CD4-positive, alpha-beta T cell treated with Interleukin-6 for 4 hours (primary cell): ENCODE measurements at regions not wholly inside any gene's neighbourhood (a gene's known extent, or its start where the extent isn't known, plus 50 kb on each side); places are given as distances from the start of the nearest gene placed in this dataset.

ENCODE experiments used
- DNase-seq: peaks from one replicate; pipeline ENCODE4 v3.0.0-alpha.2; 2020; ENCODE audit warnings: mixed read lengths

GRCh38 chr13:111519041-111519440 is 198.6 kb downstream of the TEX29 start:
- DNase-seq, result no peak

DNA sequence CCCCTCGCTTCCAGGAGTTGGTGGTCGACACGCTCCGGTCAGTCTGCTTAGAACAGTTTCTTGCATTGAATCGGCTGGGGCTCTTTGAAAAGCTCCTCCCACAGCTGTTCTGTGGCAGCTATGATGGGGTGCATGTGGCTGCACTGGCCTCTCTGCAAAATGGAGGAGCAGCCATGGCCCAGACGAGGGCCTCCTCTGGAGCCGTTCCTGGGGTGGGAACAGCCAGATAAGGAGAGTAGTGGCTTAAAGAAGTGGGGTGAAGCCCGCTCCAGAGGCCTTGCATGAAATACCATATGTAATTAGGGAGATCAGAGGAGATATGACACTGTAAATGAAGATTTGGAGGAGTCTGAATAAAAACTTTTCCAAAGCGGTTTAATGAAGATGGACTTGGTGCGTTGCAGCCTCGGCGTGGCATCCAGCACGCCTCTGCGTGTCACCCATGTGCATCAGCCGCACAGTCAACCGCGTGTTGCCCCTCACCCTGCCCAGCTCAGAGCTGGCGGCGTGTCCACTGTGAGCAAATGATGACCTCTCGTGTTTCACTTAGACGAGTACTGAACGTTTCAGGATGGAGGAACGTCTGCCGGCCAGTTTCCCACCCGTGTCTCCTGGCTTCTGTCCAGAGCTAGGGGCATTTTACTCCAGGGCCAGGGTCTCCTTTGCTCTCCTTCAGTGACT is 199.2 kb downstream of the TEX29 start:
- DNase-seq, result no peak

- no peak for DNase-seq
Measured at GRCh38 chr13:111521030-111521429, 200.6 kb downstream of the TEX29 start.

DNA sequence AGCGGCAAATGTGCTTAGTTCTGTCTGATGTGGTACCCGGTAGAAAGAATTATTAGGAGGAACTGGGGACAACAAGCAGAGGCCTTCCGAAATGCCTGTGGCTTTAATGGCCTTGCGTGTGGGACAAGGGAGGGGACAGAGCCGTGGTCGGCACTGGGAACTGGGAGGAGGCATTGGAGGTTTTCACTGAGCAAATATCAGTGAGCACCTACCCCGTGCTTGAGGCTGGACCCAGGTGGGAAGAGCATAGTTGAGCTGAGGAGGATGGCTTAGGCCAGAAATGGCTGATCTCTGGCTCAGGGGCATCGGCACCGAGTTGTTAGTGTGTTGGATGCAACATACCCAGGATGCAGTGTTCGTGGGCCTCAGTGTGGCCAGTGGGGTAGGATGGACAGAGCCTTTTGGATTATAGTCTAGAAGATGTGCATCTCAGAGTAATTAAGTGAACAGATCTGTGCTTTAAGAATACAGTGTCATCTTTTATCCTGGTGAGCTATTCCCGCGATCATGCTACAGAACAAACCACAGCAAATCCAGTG is 201.3 kb downstream of the TEX29 start:
- no peak for DNase-seq

GRCh38 chr13:111525320-111526118 is 205.1 kb downstream of the TEX29 start:
- DNase-seq, result no peak

DNA sequence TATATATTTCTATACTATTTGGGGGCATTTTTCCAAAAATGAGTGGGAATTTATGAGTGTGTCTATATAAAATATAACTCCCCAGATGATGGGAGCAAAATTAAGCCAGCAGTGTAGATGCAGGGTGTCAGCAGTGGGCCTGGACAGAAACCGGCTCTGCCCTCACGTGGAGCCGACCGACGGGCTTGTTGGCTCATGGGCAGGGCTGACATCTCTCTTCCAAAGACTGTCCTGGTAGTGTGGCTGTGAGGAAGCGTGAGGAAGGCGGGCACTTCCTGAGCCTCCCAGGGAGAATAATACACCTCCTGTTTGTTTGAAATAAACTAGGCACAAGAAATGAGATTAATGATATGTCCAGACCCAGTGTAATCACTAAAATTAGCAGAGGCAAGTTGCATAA is 206.5 kb downstream of the TEX29 start:
- no peak for DNase-seq

DNA sequence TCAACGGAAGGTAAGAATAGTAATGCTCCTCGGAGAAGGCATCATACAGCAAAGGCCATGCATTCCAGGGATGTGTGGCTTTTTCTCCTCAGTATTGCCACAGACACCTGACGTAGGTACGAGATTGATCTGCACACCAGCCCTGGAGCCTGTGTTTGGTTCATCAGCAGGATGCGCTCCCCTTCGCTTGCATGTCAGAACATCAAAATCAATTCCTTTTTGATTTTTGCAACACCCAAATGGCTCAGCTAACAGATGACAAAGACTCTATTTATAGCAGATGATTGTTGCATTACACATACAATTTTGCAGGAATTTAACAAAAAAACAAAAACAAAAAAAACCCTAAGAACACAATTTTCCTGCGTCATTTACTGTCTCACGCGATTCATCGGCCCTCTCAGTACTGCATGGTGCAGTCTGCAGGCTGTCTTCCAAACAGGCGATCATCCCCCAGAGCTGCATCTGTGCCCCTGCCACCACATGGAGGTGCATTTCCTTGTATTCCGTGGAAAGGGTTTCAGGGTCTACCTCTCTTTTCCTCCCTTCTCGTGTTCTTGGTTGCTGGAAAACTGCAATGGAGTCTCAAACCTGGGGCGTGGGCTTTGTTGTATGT is 207.3 kb downstream of the TEX29 start:
- no peak for DNase-seq

DNA sequence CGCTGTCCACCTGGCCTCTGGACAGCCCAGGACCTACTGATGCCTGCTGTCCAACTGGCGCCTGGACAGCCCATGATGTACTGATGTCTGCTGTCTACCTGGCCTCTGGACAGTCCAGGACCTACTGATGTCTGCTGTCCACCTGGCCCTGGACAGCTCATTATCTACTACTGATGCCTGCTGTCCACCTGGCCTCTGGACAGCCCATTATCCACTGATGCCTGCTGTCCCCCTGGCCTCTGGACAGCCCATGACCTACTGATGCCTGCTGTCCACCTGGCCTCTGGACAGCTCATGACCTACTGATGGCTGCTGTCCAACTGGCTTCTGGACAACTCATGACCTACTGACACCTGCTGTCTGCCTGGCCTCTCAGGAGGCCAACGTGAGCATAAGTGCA is 208.1 kb downstream of the TEX29 start:
- no peak for DNase-seq

DNA sequence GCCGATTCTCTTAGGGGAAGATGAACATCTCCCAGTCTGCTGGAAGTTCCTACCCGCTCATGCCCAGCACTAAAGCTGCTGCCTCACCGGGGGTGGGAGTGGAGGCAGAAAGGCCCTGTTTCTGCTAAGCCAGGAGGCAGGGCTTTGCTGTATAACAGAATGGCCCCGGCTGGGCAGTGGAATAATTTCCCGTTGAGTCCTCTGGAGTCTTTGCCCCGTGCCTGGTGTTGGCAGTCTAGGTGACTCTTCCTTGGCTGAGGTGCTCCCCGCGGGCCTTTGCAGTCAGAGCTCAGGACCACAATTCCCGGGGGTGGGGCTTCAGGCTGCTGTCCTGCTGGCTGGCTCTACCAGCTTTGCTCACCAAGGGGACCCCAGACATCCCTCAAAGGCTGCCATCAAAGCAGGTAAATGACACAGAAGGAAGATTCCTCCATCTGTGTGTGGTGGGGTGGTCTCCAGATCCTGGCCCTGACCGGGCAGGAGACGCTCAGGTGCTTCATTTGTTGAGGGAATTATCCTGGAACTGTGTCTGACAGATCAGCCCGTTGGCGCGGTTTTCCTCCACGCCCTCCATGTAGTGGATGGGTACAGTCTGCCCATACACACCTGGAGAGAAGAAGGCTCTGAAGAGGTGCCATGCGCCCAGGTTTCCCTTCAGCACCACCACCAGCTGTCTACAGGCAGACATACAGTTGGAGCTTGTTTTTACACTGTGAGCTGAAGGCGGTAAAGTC is 209.9 kb downstream of the TEX29 start:
- DNase-seq, result no peak

DNA sequence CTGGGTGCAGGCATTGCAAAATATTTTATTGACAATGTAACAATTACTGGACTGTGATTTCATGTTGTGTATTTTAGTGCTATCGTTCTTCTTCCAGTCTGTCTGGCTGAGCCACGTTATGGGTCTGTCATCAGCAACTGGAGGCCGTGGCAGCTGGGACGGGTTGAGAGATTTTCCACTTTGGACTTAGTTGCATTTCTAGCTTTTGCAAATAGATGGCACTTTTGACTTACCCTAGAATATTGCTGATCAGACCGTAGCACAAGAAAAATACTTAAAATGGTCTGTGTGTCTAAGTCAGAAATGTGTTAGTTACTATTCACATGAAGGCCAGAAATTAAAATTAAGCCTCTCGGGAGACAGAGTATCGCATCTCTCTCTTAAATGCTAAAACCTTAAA is 211.1 kb downstream of the TEX29 start:
- DNase-seq, result no peak

DNA sequence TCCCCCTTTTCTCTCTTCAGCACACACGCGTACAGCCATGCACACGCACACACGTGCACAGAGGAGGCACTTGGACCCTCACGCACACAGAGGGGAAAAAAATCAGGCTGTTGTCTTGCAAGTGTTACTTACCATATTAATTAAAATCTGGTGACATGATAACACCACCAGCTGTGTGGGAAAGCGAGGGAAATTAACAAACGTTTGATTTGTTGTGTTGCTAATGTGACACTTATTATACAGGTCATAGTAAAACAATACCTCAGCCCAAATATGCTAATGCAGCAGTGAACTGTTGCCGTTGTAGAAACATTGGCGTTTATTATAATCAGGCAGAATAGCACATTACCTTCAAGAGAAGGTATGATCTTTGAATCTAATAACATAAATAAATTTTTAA is 211.7 kb downstream of the TEX29 start:
- no peak for DNase-seq

- no peak for DNase-seq
Measured at GRCh38 chr13:111533900-111534683, 213.7 kb downstream of the TEX29 start.

GRCh38 chr13:111534751-111535522 is 214.5 kb downstream of the TEX29 start:
- DNase-seq, result no peak

DNA sequence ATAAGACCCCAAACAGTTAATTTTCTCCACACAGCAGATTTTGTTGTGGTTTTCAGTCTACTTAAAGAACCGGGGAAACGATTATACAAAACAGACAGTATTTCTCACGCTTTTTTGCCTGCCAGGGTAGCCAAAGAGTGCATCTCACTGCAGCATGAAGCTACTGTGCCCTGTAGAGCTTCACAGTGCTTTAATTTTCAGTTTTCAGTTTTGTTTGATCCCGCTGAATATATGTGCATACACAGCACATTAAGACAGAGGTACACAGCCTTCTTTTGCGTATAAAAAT is 215.0 kb downstream of the TEX29 start:
- DNase-seq, result no peak

GRCh38 chr13:111536075-111536642 is 215.7 kb downstream of the TEX29 start:
- no peak for DNase-seq

- no peak for DNase-seq
Measured at GRCh38 chr13:111537115-111537728, 216.8 kb downstream of the TEX29 start.

GRCh38 chr13:111537843-111538499 is 217.5 kb downstream of the TEX29 start:
- no peak for DNase-seq

DNA sequence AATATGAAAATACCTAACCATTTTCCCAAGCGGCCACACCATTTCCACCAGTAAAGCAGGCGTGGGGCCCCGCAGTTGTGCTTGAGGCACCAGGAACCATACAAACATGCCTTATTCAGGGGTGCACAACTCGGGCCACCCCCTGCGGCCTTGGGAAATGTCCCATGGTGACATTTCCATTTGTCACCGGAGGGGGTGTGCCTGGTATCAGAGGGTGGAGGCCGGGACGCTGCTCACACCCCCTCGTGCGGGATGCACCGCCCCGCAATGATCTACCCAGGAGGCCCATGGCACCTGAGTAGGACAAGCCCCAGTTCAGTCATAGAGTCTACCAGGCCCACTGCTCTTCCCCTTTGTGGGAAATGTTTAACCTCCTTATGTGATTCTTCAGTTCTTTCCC is 218.8 kb downstream of the TEX29 start:
- no peak for DNase-seq

- DNase-seq, result no peak
Measured at GRCh38 chr13:111539791-111540446, 219.5 kb downstream of the TEX29 start.

DNA sequence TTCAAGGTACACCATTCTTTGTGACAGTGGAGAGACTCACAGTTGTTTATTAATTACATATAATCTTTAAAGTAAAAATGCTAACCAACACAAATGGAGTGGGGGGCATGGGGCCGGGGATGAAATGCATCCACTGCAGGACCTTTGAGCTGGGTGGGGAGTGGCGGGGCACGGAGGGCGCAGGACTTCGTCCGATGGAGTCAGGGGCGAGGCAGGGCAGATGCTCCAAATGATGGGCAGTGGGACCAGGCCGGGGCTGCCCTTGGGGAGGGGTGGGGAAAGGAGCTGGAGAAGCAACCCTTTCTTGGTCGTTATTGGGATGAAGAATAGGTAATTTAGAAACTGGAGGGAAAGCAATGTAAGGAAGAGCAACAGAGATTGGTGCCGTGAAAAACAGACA is 220.0 kb downstream of the TEX29 start:
- DNase-seq, result no peak
